ENCODE measurements at regions not wholly inside any gene's neighbourhood (a gene's known extent, or its start where the extent isn't known, plus 50 kb on each side); places are given as distances from the start of the nearest gene placed in this dataset.

- no peak for DNase-seq
These were observed 71.0 kb upstream of the MYCN start for GRCh38 chr2:15869396-15869795.

GRCh38 chr2:15869871-15870270 is 70.5 kb upstream of the MYCN start:
- DNase-seq: no peak

GRCh38 chr2:15870565-15870964 is 69.8 kb upstream of the MYCN start:
- DNase-seq: no peak

GRCh38 chr2:15871239-15871783 is 69.0 kb upstream of the MYCN start:
- DNase-seq: no peak

GRCh38 chr2:15872854-15873253 is 67.5 kb upstream of the MYCN start:
- DNase-seq: no peak

GRCh38 chr2:15874321-15874720 is 66.0 kb upstream of the MYCN start:
- no peak for DNase-seq

GRCh38 chr2:15874854-15875804 is 65.2 kb upstream of the MYCN start:
- DNase-seq: no peak

- no peak for DNase-seq
These were observed 64.2 kb upstream of the MYCN start for GRCh38 chr2:15875969-15876705.

- no peak for DNase-seq
These were observed 59.9 kb upstream of the MYCN start for GRCh38 chr2:15880226-15881119.

- no peak for DNase-seq
These were observed 59.3 kb upstream of the MYCN start for GRCh38 chr2:15881120-15881433.

- no peak for DNase-seq
These were observed 58.7 kb upstream of the MYCN start for GRCh38 chr2:15881676-15882075.

- no peak for DNase-seq
These were observed 57.4 kb upstream of the MYCN start for GRCh38 chr2:15882761-15883497.

GRCh38 chr2:15883684-15884083 is 56.7 kb upstream of the MYCN start:
- DNase-seq: no peak

- no peak for DNase-seq
These were observed 55.6 kb upstream of the MYCN start for GRCh38 chr2:15884790-15885189.

GRCh38 chr2:15886231-15886630 is 54.1 kb upstream of the MYCN start:
- no peak for DNase-seq

GRCh38 chr2:15889442-15890123 is 50.8 kb upstream of the MYCN start:
- no peak for DNase-seq

GRCh38 chr2:15890124-15890754 is 50.1 kb upstream of the MYCN start:
- no peak for DNase-seq
